HG02981 (cell line): ENCODE measurements at regions not wholly inside any gene's neighbourhood (a gene's known extent, or its start where the extent isn't known, plus 50 kb on each side); places are given as distances from the start of the nearest gene placed in this dataset.

Source experiments
- ATAC-seq: cut with Tn5 transposase; IDR thresholded peaks from one replicate; pipeline ENCODE4 v1.9.1; 2021; ENCODE audit warnings: mild to moderate bottlenecking, moderate library complexity; ENCODE audit not compliant: unreplicated experiment

GRCh38 chr6:144855812-144856531 lies 570.8 kb downstream of the UTRN start:
- no peak for ATAC-seq

GRCh38 chr6:144856622-144857021 lies 571.5 kb downstream of the UTRN start:
- no peak for ATAC-seq

- no peak for ATAC-seq
Measured at GRCh38 chr6:144857086-144857485, 572.0 kb downstream of the UTRN start.

GRCh38 chr6:144862769-144863168 lies 577.6 kb downstream of the UTRN start:
- no peak for ATAC-seq

- no peak for ATAC-seq
Measured at GRCh38 chr6:144867761-144868160, 582.6 kb downstream of the UTRN start.

GRCh38 chr6:144870782-144871181 lies 585.6 kb downstream of the UTRN start:
- no peak for ATAC-seq

- no peak for ATAC-seq
Measured at GRCh38 chr6:144873623-144874378, 588.7 kb downstream of the UTRN start.

- no peak for ATAC-seq
Measured at GRCh38 chr6:144876689-144877088, 591.6 kb downstream of the UTRN start.

- ATAC-seq, result no peak
Measured at GRCh38 chr6:144877118-144877517, 592.0 kb downstream of the UTRN start.

- ATAC-seq, result no peak
Measured at GRCh38 chr6:144878577-144878976, 593.4 kb downstream of the UTRN start.

- ATAC-seq, result no peak
Measured at GRCh38 chr6:144879436-144879835, 594.3 kb downstream of the UTRN start.

- no peak for ATAC-seq
Measured at GRCh38 chr6:144882425-144882824, 597.3 kb downstream of the UTRN start.

GRCh38 chr6:144883915-144884314 lies 598.8 kb downstream of the UTRN start:
- ATAC-seq, result no peak

- ATAC-seq, result no peak
Measured at GRCh38 chr6:144885817-144886216, 600.7 kb downstream of the UTRN start.

GRCh38 chr6:144886682-144887081 lies 601.5 kb downstream of the UTRN start:
- no peak for ATAC-seq

GRCh38 chr6:144888621-144889020 lies 603.5 kb downstream of the UTRN start:
- ATAC-seq, result no peak

- ATAC-seq, result no peak
Measured at GRCh38 chr6:144893680-144894151, 608.6 kb downstream of the UTRN start.

- no peak for ATAC-seq
Measured at GRCh38 chr6:144894240-144894639, 609.1 kb downstream of the UTRN start.

GRCh38 chr6:144895313-144896278 lies 610.5 kb downstream of the UTRN start:
- no peak for ATAC-seq

GRCh38 chr6:144896289-144896688 lies 611.2 kb downstream of the UTRN start:
- ATAC-seq, result no peak

- no peak for ATAC-seq
Measured at GRCh38 chr6:144896871-144897270, 611.7 kb downstream of the UTRN start.
